RWPE2 (cell line): ENCODE measurements at regions not wholly inside any gene's neighbourhood (a gene's known extent, or its start where the extent isn't known, plus 50 kb on each side); places are given as distances from the start of the nearest gene placed in this dataset.

ENCODE experiments used
- ATAC-seq: fragments of 200-7000 bp; cut with Tn5 transposase; 3 replicates; pipeline ENCODE4 v1.9.1; 2021; ENCODE audit warnings: low read depth
- DNase-seq: peaks from one replicate; pipeline ENCODE4 v3.0.0-alpha.2; 2020; ENCODE audit warnings: low spot score
- H3K27ac ChIP-seq: fragments of 450-650 bp; 2 replicates; pipeline ENCODE4 v1.5.1; 2017; ENCODE audit warnings: mild to moderate bottlenecking; ENCODE audit not compliant: poor library complexity, severe bottlenecking
- H3K27me3 ChIP-seq: fragments of 250-450 bp; sonication (Bioruptor Pico); 2 replicates; pipeline ENCODE4 v1.5.1; 2021; ENCODE audit warnings: mild to moderate bottlenecking, moderate library complexity; ENCODE audit not compliant: insufficient read depth, poor library complexity, severe bottlenecking
- H3K36me3 ChIP-seq: fragments of 250-450 bp; sonication (Bioruptor Pico); 2 replicates; pipeline ENCODE4 v1.5.1; 2020; ENCODE audit warnings: low read depth, mild to moderate bottlenecking, moderate library complexity
- H3K4me1 ChIP-seq: fragments of 250-450 bp; sonication (Bioruptor Pico); 2 replicates; pipeline ENCODE4 v1.5.1; 2021; ENCODE audit warnings: mild to moderate bottlenecking, moderate library complexity; ENCODE audit not compliant: insufficient read depth, poor library complexity, severe bottlenecking
- H3K4me3 ChIP-seq: fragments of 250-450 bp; sonication (Bioruptor Pico); 2 replicates; pipeline ENCODE4 v1.5.1; 2021; ENCODE audit warnings: mild to moderate bottlenecking, moderate library complexity; ENCODE audit not compliant: severe bottlenecking
- H3K9me3 ChIP-seq: fragments of 250-450 bp; sonication (Bioruptor Pico); 2 replicates; pipeline ENCODE4 v1.5.1; 2021; ENCODE audit warnings: mild to moderate bottlenecking, moderate library complexity; ENCODE audit not compliant: severe bottlenecking
- TF ChIP-seq, protein P1 (sequence below): fragments of 450-650 bp; IDR thresholded peaks from one replicate; pipeline ENCODE4 v1.5.1; 2017; ENCODE audit warnings: mild to moderate bottlenecking, moderate library complexity; ENCODE audit not compliant: poor library complexity, severe bottlenecking

DNA sequence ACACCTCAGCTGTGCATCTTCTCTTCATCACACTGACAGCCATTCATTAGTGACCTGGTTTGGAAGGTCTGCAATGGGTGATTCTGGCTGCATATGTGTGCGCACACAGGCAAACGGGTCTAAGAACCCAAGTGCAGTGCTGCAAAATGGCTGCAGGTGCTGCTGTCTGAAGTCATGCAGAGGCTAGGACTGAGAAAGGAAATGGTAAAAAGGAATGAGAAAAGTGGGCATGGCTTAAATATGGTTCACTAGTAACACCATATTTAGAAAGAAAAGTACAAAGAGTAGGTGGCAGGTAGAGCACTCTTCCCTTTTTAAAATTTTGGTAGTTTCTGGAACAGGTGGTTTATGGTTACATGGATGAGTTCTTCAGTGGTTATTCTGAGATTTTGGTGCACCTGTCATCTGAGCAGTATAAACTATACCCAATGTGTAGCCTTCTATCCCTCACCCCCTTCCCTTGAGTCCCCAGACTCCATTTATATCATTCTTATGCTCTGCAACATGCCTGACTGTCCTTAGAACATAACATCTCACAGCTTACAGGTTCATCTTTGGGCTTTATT, 78.4 kb downstream of the CCNG2 start:
- Histone ChIP-seq H3K36me3 (no peaks in the 10 kb centered on the region), H3K9me3 (no peaks in the 10 kb centered on the region), H3K4me3 (no peak overlapping the region), H3K27ac (no peak overlapping the region), H3K4me1 (no peaks in the 10 kb centered on the region), H3K27me3 (no peaks in the 10 kb centered on the region)
- ATAC-seq (no peak), DNase-seq (no peak)
- TF ChIP-seq, protein P1, sequence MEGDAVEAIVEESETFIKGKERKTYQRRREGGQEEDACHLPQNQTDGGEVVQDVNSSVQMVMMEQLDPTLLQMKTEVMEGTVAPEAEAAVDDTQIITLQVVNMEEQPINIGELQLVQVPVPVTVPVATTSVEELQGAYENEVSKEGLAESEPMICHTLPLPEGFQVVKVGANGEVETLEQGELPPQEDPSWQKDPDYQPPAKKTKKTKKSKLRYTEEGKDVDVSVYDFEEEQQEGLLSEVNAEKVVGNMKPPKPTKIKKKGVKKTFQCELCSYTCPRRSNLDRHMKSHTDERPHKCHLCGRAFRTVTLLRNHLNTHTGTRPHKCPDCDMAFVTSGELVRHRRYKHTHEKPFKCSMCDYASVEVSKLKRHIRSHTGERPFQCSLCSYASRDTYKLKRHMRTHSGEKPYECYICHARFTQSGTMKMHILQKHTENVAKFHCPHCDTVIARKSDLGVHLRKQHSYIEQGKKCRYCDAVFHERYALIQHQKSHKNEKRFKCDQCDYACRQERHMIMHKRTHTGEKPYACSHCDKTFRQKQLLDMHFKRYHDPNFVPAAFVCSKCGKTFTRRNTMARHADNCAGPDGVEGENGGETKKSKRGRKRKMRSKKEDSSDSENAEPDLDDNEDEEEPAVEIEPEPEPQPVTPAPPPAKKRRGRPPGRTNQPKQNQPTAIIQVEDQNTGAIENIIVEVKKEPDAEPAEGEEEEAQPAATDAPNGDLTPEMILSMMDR = no peak

GRCh38 chr4:77236806-77237205, 79.8 kb downstream of the CCNG2 start:
- Histone ChIP-seq H3K9me3 (no peaks in the 10 kb centered on the region), H3K27me3 (no peaks in the 10 kb centered on the region), H3K4me1 (no peaks in the 10 kb centered on the region), H3K36me3 (no peaks in the 10 kb centered on the region), H3K27ac (no peak overlapping the region), H3K4me3 (no peak overlapping the region)
- TF ChIP-seq, protein P1 = no peak
- DNase-seq (no peak), ATAC-seq (no peak)

DNA sequence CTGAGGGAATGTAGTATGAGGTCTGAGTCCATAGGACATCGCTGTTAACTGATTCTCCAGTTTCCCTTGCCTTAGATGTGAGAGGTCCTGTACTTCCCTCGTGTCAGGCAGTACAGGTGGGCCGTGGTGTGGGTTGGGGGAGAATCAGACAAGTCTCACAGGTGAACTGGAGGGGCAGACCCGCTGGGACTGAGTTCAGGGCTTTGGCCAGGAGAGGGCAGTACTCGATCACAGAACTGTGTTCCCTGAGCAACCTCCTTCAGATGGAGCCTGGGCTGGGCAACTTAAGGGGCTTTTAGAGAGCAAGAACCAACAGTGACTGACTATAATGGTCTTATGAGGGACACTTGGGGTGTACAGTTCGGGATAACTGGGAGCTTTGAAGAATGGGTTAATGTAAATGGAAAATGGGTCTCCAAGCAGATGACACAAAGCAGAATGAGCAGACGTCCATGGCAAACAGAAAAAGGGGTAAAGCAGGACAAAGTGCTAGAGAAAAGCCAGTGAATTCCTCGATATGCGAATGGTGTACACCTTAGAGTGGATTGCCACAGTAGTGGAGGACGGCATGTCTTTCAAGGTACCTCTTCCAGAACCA, 83.6 kb downstream of the CCNG2 start:
- H3K27me3 ChIP-seq = no peaks in the 10 kb centered on the region
- no peaks in the 10 kb centered on the region for H3K36me3 ChIP-seq
- H3K27ac ChIP-seq = no peak overlapping the region
- H3K4me3 ChIP-seq = no peak overlapping the region
- ATAC-seq = peak; percentile 84; the same call in 2 of the 3 replicates
- peak; percentile 62 for DNase-seq
- no peaks in the 10 kb centered on the region for H3K4me1 ChIP-seq
- TF ChIP-seq, protein P1 = peak; percentile 85
- no peaks in the 10 kb centered on the region for H3K9me3 ChIP-seq

GRCh38 chr4:77248805-77249204, 91.8 kb downstream of the CCNG2 start:
- Histone ChIP-seq H3K27me3 (no peaks in the 10 kb centered on the region), H3K27ac (no peak overlapping the region), H3K4me3 (no peak overlapping the region), H3K4me1 (no peaks in the 10 kb centered on the region), H3K9me3 (no peaks in the 10 kb centered on the region), H3K36me3 (no peaks in the 10 kb centered on the region)
- ATAC-seq = no peak
- DNase-seq = no peak
- TF ChIP-seq, protein P1 = no peak

DNA sequence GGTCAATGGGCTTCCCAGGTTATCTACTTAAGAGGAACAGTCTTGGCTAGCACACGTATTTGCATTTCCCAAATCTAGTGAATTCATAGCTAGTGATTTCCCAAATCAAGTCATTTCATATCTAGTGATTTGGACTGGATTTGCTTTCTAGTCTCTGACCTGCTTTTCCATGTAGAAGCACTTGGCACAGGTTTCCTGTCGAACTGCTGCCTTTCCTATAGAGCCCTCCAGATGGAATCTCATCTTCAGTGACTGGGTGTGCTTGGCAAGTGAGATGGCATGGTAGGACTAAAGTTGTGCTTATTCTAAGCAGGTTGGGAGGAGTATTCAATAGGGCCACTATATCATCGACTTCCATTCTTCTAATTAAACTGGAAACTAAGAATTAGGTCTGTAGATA, 94.7 kb downstream of the CCNG2 start:
- Histone ChIP-seq H3K36me3 (no peaks in the 10 kb centered on the region), H3K9me3 (no peaks in the 10 kb centered on the region), H3K4me3 (no peak overlapping the region), H3K27me3 (no peaks in the 10 kb centered on the region), H3K4me1 (no peaks in the 10 kb centered on the region), H3K27ac (no peak overlapping the region)
- TF ChIP-seq, protein P1 = no peak
- ATAC-seq (no peak), DNase-seq (no peak)
